ENCODE measurements at regions not wholly inside any gene's neighbourhood (a gene's known extent, or its start where the extent isn't known, plus 50 kb on each side); places are given as distances from the start of the nearest gene placed in this dataset.
A peak's percentile ranks its signal among the peaks of the same experiment; 100 is the strongest.

DNA sequence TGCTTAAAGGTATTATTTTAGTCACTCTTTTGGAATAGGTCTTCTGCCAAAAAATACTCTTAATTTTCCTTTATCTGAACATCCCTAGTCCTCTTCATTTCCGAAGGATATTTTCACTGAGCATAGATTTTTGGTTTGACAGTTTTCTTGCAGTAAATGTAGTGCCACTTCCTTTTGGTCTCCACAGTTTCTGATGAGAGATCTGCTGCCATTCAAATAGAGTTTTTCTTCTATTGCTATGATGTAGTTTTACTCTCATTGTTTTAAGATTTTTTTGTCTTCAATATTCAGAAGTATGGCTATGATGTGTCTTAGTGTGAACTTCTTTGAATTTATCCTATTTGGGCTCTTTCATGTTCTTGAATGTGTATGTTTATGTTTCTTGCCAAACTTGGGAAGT lies 281.1 kb upstream of the SORL1-AS1 start:
- H3K27me3 Mint-ChIP-seq = no peaks in the 10 kb centered on the region
- no peaks in the 10 kb centered on the region for H3K4me1 Mint-ChIP-seq
- H3K4me3 Mint-ChIP-seq = no peak overlapping the region
- H3K9me3 Mint-ChIP-seq = peaks cover 3 to 6% (median 4%) of the 10 kb centered on the region in 3 donors
- H3K27ac Mint-ChIP-seq = no peak overlapping the region
- H3K36me3 Mint-ChIP-seq = peaks cover 1% of the 10 kb centered on the region

DNA sequence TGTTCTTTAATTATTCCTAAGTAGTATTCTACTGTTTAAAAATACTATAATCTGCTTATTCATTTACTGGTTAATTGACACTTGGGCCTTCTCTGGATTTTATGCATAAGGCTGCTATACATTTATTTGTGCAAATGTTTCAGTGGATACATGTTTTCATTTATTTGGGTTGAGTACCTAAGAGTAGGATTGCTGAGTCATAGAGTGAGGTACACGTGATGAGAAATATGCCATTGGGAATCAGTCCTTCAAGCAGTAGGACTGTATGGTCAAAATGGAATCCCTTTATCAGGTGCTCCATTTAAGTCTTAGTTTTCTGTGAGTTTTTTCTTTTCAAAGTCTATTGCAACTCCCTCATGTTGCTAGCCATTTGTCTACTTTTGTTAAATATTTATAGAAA lies 275.2 kb upstream of the SORL1-AS1 start:
- H3K4me1 Mint-ChIP-seq = no peaks in the 10 kb centered on the region
- peaks cover 0 to 1% (median 0%) of the 10 kb centered on the region in 3 donors for H3K9me3 Mint-ChIP-seq
- no peak overlapping the region for H3K27ac Mint-ChIP-seq
- H3K4me3 Mint-ChIP-seq = no peak overlapping the region
- peaks cover 1% of the 10 kb centered on the region for H3K36me3 Mint-ChIP-seq
- H3K27me3 Mint-ChIP-seq = peaks cover 7% of the 10 kb centered on the region

DNA sequence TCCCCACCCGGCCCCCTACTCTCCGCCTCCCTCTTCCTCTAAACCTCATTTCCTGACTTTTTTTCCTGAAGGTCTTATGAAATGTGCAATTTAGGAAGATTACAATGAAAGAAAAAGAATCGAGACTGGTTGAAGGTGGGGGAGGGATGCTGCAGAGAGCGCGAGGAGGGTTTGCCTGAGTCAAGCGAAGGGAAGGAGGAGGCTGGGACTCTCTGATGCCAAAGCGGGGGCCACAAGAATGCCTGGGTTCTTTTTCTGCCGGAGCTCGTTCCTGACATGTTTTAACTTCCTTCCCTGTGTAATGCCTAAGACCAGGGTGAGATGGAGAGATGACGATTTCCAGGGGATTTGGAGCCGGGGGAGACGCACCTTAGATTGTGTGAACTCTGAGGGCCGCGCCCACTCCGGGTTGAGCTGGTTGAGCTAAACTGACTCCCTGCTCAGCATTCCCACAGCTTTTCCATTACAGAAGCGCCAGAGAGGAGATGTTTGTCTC lies 270.5 kb upstream of the SORL1-AS1 start:
- Mint-ChIP-seq H3K27me3 (peaks cover 16% of the 10 kb centered on the region), H3K36me3 (no peaks in the 10 kb centered on the region), H3K4me1 (peaks cover 0 to 4% (median 0%) of the 10 kb centered on the region in 3 donors), H3K27ac (no peak overlapping the region), H3K4me3 (no peak overlapping the region), H3K9me3 (peaks cover 3 to 7% (median 4%) of the 10 kb centered on the region in 3 donors)

DNA sequence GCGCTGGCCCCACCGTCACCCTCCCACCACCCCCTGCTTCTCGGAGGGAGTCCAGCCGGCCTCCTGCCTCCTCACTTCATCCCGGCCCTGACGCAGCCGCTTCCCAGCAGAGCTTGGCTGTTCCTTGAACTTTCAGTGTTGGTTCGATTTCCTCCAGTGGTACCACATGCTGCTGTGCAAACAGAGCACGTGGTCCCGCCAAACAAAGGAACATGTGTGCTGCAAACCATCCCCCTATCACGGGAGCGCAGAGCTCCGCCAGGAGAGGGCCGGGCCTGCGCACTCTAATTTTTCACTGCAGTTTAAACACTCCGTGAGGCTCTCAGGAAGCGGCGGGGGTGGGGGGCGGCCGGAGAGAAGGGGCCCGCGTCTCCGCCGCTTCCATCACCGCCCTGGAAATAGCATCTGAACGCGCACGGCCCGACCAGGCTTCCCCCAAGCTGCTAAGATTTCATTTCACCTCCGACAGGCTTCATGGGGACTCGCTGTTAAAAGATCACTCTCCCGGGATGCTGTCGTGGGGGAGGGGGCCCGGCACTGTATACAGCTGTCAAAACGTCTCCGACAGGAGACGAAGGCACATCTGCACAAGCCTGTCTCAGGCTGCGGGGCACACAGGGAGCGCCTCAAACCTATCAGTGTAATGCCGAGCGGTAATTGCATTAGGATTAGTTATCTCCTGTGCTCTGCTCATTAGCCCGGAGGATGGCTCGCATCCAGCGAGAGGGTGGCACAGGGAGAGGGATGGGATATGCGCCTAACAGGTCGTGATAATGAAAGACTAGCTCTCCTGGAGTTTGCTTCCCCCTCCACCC lies 269.9 kb upstream of the SORL1-AS1 start:
- H3K27me3 Mint-ChIP-seq = peaks cover 16% of the 10 kb centered on the region
- no peak overlapping the region for H3K27ac Mint-ChIP-seq
- H3K4me3 Mint-ChIP-seq = peak overlapping the region in 1 of 4 donors; percentile 19
- no peaks in the 10 kb centered on the region for H3K36me3 Mint-ChIP-seq
- peaks cover 0 to 4% (median 0%) of the 10 kb centered on the region in 3 donors for H3K4me1 Mint-ChIP-seq
- peaks cover 3 to 7% (median 4%) of the 10 kb centered on the region in 3 donors for H3K9me3 Mint-ChIP-seq

DNA sequence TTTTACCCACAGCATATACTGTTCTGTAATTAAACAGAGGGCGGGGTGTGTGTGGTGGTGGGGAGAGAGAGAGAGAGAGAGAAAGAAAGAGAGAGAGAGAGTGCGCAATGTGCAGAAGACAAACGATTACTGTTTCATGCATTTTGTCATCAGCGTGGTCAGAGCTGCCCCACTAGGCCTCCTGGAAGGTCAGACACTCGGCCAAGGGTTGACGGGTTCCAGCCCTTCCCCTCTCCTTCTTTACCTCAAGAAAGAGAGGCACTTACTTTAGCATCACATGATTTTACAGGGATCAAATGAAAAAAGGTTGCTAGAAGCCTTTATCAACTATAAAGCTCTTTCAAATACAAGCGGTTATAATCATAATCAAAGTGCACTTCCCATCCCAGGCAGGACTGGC lies 269.2 kb upstream of the SORL1-AS1 start:
- peak overlapping the region in 1 of 4 donors; percentile 19 for H3K4me3 Mint-ChIP-seq
- H3K4me1 Mint-ChIP-seq = peaks cover 0 to 4% (median 0%) of the 10 kb centered on the region in 3 donors
- peaks cover 4 to 7% (median 4%) of the 10 kb centered on the region in 3 donors for H3K9me3 Mint-ChIP-seq
- no peaks in the 10 kb centered on the region for H3K36me3 Mint-ChIP-seq
- H3K27ac Mint-ChIP-seq = no peak overlapping the region
- peaks cover 17% of the 10 kb centered on the region for H3K27me3 Mint-ChIP-seq

DNA sequence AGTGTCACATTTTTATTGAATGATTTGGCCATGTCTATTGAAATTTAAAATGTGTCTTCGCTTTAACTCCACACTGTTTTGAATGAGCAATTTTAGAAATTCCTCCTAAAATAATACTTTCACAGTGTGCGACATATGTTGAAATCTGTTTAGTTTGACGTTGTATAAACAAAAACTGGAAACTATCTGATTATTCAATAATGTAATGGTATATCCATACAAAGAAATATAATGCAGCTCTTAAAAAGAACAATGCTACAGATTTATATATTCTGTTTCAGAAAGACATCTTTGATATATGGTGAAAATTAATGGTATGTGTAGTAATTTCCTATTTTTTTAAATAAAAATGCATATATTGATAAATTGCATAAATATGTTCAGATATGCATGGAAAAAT lies 268.7 kb upstream of the SORL1-AS1 start:
- H3K36me3 Mint-ChIP-seq = no peaks in the 10 kb centered on the region
- no peak overlapping the region for H3K4me3 Mint-ChIP-seq
- no peak overlapping the region for H3K27ac Mint-ChIP-seq
- peaks cover 4 to 7% (median 4%) of the 10 kb centered on the region in 3 donors for H3K9me3 Mint-ChIP-seq
- peaks cover 16% of the 10 kb centered on the region for H3K27me3 Mint-ChIP-seq
- H3K4me1 Mint-ChIP-seq = peaks cover 0 to 4% (median 0%) of the 10 kb centered on the region in 3 donors

DNA sequence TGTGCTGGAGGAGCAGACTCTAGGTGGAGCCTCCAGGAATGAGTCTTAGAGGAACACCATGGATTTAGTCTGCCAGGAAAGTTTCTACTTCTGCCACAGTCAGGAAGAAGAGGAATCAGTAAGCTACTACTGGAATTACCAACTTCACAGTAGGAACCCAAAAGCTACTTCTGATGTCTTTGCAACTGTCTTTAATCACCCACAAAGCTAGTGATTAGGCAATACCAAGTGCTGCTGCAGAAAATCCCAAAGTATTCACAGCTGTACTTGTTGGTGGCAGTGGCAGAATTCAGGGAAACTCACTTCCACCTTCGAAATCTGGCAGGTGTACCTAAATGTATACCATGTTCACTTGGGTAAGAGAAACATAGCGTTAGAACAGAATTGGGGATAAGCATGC lies 264.5 kb upstream of the SORL1-AS1 start:
- Mint-ChIP-seq H3K4me3 (no peak overlapping the region), H3K27ac (no peak overlapping the region), H3K36me3 (no peaks in the 10 kb centered on the region), H3K4me1 (peaks cover 0 to 2% (median 0%) of the 10 kb centered on the region in 3 donors), H3K27me3 (peaks cover 8% of the 10 kb centered on the region), H3K9me3 (peaks cover 4 to 7% (median 4%) of the 10 kb centered on the region in 3 donors)

DNA sequence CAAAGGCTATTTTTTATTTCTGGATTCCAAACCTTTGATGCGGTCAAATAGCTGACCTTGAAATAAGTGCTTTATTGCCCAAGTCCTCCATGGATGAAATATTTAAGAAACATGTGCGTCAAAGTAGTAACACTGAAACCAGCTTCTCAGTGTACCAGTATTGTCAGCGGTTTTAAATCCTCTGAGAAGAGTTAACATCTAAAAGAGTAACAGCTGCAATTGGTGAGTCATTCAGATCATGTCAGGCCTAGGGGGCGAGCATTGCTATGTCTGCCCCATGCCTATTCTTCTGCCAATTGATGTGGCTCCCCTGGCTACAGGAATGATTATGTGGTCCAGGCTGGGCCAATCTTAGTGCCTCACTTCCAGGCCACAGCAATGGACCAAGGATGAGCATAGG lies 263.3 kb upstream of the SORL1-AS1 start:
- H3K9me3 Mint-ChIP-seq = peaks cover 4 to 7% (median 4%) of the 10 kb centered on the region in 3 donors
- H3K27me3 Mint-ChIP-seq = peaks cover 3% of the 10 kb centered on the region
- H3K27ac Mint-ChIP-seq = no peak overlapping the region
- H3K4me1 Mint-ChIP-seq = no peaks in the 10 kb centered on the region
- H3K4me3 Mint-ChIP-seq = no peak overlapping the region
- no peaks in the 10 kb centered on the region for H3K36me3 Mint-ChIP-seq

DNA sequence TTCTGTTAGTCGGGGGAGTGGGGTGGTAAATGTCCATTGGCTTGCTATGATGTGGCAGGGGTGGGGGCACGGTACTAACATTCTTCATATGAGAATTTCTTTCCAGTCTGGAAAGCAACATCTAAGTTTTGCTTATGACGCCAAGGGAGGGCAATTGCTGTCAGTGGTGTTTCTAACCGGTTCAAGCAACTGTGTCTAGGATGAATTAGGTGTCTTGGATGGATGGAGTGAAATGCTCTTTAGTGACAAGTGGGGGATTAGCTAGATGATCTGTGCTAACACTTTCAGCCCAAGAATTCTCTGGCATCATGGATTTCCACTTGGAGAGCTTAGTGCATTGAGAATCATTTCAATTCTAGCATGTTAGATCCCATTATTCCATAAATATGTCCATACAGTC lies 262.6 kb upstream of the SORL1-AS1 start:
- Mint-ChIP-seq H3K27me3 (peaks cover 3% of the 10 kb centered on the region), H3K36me3 (no peaks in the 10 kb centered on the region), H3K4me1 (no peaks in the 10 kb centered on the region), H3K27ac (no peak overlapping the region), H3K9me3 (peaks cover 3 to 4% (median 4%) of the 10 kb centered on the region in 3 donors), H3K4me3 (no peak overlapping the region)

DNA sequence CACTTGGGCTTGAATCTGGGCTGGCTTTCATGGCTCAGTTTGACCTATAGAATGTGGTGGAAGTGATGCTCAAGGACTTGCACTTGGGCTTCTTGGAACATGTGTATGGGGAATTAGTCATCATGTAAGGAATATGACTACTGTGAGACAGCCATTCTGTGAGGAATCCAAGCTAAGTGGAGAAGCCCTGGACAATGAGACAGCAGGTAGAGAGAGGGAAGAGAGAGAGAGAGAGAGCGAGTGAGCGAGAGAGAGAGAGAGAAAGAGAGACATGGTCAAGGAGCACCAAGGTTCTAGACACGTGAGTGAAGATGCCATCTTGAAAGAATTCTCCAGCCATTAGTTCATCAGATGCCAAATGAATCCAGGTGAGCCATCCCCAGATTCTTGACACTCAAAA lies 261.6 kb upstream of the SORL1-AS1 start:
- no peaks in the 10 kb centered on the region for H3K36me3 Mint-ChIP-seq
- H3K4me3 Mint-ChIP-seq = no peak overlapping the region
- peaks cover 0 to 1% (median 0%) of the 10 kb centered on the region in 3 donors for H3K9me3 Mint-ChIP-seq
- H3K27ac Mint-ChIP-seq = no peak overlapping the region
- H3K27me3 Mint-ChIP-seq = peaks cover 1% of the 10 kb centered on the region
- no peaks in the 10 kb centered on the region for H3K4me1 Mint-ChIP-seq

DNA sequence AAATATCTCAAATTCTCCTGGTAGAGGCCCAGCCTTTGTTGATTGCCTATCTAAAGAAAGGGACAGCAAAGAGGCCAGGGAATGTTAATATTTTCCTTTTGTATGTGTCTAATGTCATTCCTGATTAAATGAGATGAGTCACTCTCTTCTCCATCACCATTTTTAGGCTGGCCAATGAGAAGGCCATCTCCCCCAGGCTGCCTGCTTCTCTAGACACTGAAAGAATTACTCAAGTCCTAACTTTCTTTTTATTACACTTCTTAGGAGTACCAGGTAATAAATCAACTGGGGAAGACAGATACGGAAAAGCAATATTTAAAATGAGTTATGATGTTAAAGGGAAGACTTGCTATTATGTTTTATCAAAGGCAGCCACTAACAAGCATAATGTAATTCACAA lies 259.2 kb upstream of the SORL1-AS1 start:
- Mint-ChIP-seq H3K9me3 (no peaks in the 10 kb centered on the region), H3K27me3 (no peaks in the 10 kb centered on the region), H3K36me3 (no peaks in the 10 kb centered on the region), H3K27ac (no peak overlapping the region), H3K4me3 (no peak overlapping the region), H3K4me1 (no peaks in the 10 kb centered on the region)

DNA sequence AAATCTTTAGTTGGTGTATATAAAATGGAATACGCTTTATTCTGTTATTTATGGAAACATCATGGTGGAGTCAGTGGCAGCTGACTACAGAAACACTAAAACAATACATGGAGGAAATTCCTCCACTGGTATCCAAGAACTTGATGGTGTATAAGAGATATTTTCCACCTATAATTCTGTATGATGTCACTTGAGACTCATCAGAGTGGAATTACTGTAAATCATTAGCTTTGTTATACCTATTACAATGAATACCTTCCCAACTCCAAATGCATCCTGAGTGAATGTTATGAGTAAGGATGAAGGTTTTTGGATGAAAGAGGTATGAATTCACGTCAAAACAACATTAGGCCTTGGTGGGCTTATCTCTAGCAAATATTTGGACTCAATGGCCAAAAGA lies 258.5 kb upstream of the SORL1-AS1 start:
- Mint-ChIP-seq H3K27ac (no peak overlapping the region), H3K4me1 (no peaks in the 10 kb centered on the region), H3K9me3 (no peaks in the 10 kb centered on the region), H3K36me3 (no peaks in the 10 kb centered on the region), H3K27me3 (no peaks in the 10 kb centered on the region), H3K4me3 (no peak overlapping the region)

DNA sequence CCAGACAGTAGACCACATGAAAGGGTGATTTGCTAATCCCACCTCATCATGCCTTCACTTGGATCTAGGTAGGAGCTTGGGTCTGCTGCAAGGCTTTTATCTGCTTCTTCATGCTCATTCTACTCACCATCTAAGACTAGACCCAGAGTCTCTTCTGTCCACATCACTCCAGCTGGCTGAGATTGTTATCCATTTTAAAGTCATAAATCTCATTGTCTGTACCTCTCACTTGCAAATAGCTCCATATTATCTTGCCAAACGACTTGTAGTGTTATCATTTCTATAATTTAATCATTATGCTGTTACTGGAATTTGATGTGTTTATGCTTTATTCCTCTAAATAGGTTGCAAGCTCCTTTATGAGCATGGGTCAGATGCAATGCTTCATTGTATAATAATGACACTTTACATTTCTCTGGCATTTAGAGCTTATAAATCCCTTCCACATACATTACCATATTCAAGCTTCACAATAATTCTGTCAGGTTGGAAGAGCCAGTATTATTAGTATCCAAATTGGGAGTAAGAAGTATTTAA lies 254.2 kb upstream of the SORL1-AS1 start:
- Mint-ChIP-seq H3K36me3 (no peaks in the 10 kb centered on the region), H3K9me3 (no peaks in the 10 kb centered on the region), H3K4me3 (no peak overlapping the region), H3K27ac (no peak overlapping the region), H3K4me1 (no peaks in the 10 kb centered on the region), H3K27me3 (peaks cover 2% of the 10 kb centered on the region)

DNA sequence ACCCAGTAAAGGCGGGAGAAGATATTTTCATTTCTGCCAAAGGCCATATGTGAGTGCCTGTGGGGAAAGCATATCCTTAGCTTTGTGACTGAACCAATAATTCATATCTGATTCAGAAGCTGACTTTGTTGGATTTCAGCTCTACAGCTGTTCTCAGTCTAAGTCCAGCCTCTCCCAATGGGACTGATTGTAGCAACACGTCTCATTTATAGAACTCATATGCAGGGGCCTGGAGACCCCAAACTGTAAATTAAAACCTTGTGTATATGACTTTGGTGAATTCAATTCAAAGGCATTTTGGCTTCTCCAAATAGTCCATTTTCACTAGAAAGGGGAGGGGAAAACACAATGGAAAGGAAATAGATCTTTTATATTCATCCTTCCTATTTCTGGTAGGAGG lies 250.4 kb upstream of the SORL1-AS1 start:
- H3K36me3 Mint-ChIP-seq = no peaks in the 10 kb centered on the region
- H3K9me3 Mint-ChIP-seq = no peaks in the 10 kb centered on the region
- no peak overlapping the region for H3K27ac Mint-ChIP-seq
- no peak overlapping the region for H3K4me3 Mint-ChIP-seq
- H3K27me3 Mint-ChIP-seq = peaks cover 5% of the 10 kb centered on the region
- H3K4me1 Mint-ChIP-seq = no peaks in the 10 kb centered on the region

DNA sequence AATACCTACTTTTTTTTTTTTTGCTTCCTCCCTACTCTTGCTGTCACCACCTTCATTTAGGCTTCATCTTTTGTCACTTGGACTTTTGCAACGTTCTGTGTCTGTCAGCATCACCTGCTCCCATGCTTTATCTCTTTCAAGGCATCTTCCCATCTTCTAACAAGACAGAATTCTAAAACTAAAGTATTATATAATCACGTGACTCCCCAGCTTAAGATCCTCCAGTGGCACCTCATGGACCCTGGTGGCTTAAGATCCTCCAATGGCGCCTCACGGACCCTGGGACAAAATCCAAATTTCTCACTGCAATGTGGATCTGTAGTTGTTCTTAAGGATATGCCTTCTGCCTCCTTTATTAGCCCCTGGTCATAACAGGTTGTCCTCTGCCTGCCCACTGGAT lies 248.2 kb upstream of the SORL1-AS1 start:
- Mint-ChIP-seq H3K27me3 (peaks cover 7% of the 10 kb centered on the region), H3K27ac (no peak overlapping the region), H3K9me3 (no peaks in the 10 kb centered on the region), H3K4me1 (no peaks in the 10 kb centered on the region), H3K4me3 (no peak overlapping the region), H3K36me3 (no peaks in the 10 kb centered on the region)

DNA sequence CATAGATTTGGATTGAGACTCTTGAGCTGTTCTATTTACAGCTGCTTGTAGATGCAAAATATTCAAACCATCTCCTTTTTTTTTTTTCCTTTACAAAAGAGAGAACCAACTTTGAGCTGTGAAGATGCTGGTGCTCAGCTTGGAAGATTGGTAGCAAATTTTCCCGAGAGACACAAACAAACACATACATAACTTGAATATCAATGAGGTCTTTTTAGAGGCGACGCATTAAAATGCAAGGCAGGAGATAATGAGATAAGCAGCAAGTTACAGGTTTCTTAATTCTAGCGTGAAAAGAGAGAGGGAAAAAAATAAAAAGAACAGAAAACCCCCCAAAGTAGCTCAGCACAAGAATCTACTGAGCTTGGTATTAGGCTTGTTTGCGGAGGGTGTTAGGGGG lies 247.0 kb upstream of the SORL1-AS1 start:
- no peaks in the 10 kb centered on the region for H3K9me3 Mint-ChIP-seq
- H3K4me1 Mint-ChIP-seq = no peaks in the 10 kb centered on the region
- H3K27me3 Mint-ChIP-seq = peaks cover 10% of the 10 kb centered on the region
- H3K36me3 Mint-ChIP-seq = no peaks in the 10 kb centered on the region
- H3K27ac Mint-ChIP-seq = no peak overlapping the region
- no peak overlapping the region for H3K4me3 Mint-ChIP-seq
